ENCODE measurements at regions not wholly inside any gene's neighbourhood (a gene's known extent, or its start where the extent isn't known, plus 50 kb on each side); places are given as distances from the start of the nearest gene placed in this dataset.

DNA sequence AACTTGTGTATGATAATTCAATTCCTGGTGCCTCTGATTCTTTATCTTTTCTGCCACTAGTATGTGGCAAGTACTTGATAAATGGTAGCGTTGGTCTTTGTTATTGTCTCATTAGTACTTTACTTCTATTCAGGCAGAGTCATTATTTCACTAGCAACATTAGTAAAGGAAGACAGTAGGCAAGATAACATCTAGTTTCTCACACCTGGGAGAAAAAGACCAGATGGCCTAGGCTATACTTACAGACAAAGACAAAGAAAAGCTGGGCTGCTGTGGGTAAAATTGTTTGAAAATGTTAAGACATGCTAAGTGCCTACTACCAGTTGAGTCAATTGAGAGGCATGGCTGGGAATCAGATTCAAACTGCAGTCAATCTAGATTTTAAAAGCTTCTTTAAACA is 198.7 kb upstream of the CMC1 start:
- TF ChIP-seq, protein P1, sequence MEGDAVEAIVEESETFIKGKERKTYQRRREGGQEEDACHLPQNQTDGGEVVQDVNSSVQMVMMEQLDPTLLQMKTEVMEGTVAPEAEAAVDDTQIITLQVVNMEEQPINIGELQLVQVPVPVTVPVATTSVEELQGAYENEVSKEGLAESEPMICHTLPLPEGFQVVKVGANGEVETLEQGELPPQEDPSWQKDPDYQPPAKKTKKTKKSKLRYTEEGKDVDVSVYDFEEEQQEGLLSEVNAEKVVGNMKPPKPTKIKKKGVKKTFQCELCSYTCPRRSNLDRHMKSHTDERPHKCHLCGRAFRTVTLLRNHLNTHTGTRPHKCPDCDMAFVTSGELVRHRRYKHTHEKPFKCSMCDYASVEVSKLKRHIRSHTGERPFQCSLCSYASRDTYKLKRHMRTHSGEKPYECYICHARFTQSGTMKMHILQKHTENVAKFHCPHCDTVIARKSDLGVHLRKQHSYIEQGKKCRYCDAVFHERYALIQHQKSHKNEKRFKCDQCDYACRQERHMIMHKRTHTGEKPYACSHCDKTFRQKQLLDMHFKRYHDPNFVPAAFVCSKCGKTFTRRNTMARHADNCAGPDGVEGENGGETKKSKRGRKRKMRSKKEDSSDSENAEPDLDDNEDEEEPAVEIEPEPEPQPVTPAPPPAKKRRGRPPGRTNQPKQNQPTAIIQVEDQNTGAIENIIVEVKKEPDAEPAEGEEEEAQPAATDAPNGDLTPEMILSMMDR (IDR thresholded peaks at IDR 0.05; ENCODE audit: poor library complexity, severe bottlenecking), result no peak
- no peak for TF ChIP-seq EP300 (conservative IDR thresholded peaks at IDR 0.05; ENCODE audit: poor library complexity, severe bottlenecking)
- no peak for TF ChIP-seq MXI1 (conservative IDR thresholded peaks at IDR 0.05; ENCODE audit: poor library complexity, severe bottlenecking)
